ENCODE measurements at regions not wholly inside any gene's neighbourhood (a gene's known extent, or its start where the extent isn't known, plus 50 kb on each side); places are given as distances from the start of the nearest gene placed in this dataset.

DNA sequence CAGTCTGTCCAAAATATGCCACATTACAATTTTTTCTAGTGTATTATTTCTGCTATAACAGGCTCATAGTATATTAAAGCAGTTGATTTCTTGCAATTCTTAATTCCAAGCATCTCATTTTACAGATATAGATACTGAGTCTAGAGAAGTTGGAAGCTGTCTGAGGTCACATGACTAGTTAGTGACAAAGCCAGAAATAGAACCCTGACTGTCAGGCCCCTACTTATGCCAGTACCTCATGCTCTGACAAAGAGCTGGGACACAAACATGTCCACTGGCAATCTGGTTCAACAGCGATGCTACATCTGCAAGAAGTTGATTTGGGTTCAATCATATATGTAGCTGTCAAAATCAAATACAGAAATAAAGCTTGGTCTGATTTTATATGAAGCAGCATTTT is 750.4 kb upstream of the FAM98A start:
- ChIA-PET POLR2A (no interaction called here), CTCF (no interaction called here)
- Histone ChIP-seq H3K4me1 (ENCODE audit: control insufficient read depth, insufficient read depth, low read length) (no peaks in the 10 kb centered on the region), H3K27ac (ENCODE audit: extremely low read depth, low read depth, low read length) (no peak overlapping the region), H3K9me3 (ENCODE audit: control insufficient read depth, insufficient read depth, low read depth, low read length) (no peaks in the 10 kb centered on the region), H3K36me3 (ENCODE audit: control insufficient read depth in 2 of 2, insufficient read depth in 1 of 2, low read length in 2 of 2) (no peaks in the 10 kb centered on the region), H3K4me3 (ENCODE audit: low read depth, low read length) (no peak overlapping the region)
- TF ChIP-seq ZNF837 (tag by site-specific recombination; IDR thresholded peaks at IDR 0.05) (no peak), OSR2 (tag by site-specific recombination; IDR thresholded peaks at IDR 0.05) (no peak), ZNF610 (tag by site-specific recombination; IDR thresholded peaks at IDR 0.05; ENCODE audit: borderline replicate concordance) (no peak), ZNF707 (tag by site-specific recombination; IDR thresholded peaks at IDR 0.05) (no peak), ZNF174 (tag by site-specific recombination; IDR thresholded peaks at IDR 0.05) (no peak), ZNF629 (tag by site-specific recombination; IDR thresholded peaks at IDR 0.05) (no peak)

DNA sequence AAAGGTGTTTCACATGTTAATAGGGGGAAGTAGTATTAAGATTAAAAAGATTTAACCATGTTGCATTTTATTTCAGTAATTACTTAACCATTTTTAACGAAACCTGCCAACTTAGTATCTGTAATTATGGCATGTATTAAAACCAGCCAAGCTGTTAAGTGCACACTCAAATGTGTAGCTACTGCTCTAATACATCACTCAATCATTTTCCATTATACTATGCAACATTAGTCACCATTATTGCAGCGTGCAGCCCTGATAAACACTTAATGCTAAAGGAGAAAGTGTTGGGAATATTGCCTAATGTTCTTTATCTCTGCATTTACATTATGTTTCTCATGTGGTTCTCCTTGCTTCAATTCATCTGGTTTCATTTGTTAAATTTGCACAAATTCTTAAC is 745.9 kb upstream of the FAM98A start:
- Histone ChIP-seq H3K27ac (ENCODE audit: extremely low read depth, low read depth, low read length) (no peak overlapping the region), H3K9me3 (ENCODE audit: control insufficient read depth, insufficient read depth, low read depth, low read length) (no peaks in the 10 kb centered on the region), H3K4me1 (ENCODE audit: control insufficient read depth, insufficient read depth, low read length) (no peaks in the 10 kb centered on the region), H3K36me3 (ENCODE audit: control insufficient read depth in 2 of 2, insufficient read depth in 1 of 2, low read length in 2 of 2) (no peaks in the 10 kb centered on the region), H3K4me3 (ENCODE audit: low read depth, low read length) (no peak overlapping the region)
- TF ChIP-seq ZNF623 (tag by site-specific recombination; IDR thresholded peaks at IDR 0.05) (no peak), ZNF391 (tag by site-specific recombination; IDR thresholded peaks at IDR 0.05; ENCODE audit: borderline replicate concordance, low read depth) (no peak), ZFP41 (tag by site-specific recombination; IDR thresholded peaks at IDR 0.05; ENCODE audit: borderline replicate concordance) (no peak), KLF9 (tag by site-specific recombination; IDR thresholded peaks at IDR 0.05; ENCODE audit: low read depth) (no peak), ZNF600 (tag by site-specific recombination; IDR thresholded peaks at IDR 0.05) (no peak), ZNF211 (tag by site-specific recombination; IDR thresholded peaks at IDR 0.05; ENCODE audit: low read depth) (no peak), ZBTB8A (tag by site-specific recombination; IDR thresholded peaks at IDR 0.05) (no peak)
- TF ChIP-seq, protein P1, sequence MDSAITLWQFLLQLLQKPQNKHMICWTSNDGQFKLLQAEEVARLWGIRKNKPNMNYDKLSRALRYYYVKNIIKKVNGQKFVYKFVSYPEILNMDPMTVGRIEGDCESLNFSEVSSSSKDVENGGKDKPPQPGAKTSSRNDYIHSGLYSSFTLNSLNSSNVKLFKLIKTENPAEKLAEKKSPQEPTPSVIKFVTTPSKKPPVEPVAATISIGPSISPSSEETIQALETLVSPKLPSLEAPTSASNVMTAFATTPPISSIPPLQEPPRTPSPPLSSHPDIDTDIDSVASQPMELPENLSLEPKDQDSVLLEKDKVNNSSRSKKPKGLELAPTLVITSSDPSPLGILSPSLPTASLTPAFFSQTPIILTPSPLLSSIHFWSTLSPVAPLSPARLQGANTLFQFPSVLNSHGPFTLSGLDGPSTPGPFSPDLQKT (IDR thresholded peaks at IDR 0.05; ENCODE audit: borderline replicate concordance, low read depth, low read length) = no peak
- TF ChIP-seq, protein P2, sequence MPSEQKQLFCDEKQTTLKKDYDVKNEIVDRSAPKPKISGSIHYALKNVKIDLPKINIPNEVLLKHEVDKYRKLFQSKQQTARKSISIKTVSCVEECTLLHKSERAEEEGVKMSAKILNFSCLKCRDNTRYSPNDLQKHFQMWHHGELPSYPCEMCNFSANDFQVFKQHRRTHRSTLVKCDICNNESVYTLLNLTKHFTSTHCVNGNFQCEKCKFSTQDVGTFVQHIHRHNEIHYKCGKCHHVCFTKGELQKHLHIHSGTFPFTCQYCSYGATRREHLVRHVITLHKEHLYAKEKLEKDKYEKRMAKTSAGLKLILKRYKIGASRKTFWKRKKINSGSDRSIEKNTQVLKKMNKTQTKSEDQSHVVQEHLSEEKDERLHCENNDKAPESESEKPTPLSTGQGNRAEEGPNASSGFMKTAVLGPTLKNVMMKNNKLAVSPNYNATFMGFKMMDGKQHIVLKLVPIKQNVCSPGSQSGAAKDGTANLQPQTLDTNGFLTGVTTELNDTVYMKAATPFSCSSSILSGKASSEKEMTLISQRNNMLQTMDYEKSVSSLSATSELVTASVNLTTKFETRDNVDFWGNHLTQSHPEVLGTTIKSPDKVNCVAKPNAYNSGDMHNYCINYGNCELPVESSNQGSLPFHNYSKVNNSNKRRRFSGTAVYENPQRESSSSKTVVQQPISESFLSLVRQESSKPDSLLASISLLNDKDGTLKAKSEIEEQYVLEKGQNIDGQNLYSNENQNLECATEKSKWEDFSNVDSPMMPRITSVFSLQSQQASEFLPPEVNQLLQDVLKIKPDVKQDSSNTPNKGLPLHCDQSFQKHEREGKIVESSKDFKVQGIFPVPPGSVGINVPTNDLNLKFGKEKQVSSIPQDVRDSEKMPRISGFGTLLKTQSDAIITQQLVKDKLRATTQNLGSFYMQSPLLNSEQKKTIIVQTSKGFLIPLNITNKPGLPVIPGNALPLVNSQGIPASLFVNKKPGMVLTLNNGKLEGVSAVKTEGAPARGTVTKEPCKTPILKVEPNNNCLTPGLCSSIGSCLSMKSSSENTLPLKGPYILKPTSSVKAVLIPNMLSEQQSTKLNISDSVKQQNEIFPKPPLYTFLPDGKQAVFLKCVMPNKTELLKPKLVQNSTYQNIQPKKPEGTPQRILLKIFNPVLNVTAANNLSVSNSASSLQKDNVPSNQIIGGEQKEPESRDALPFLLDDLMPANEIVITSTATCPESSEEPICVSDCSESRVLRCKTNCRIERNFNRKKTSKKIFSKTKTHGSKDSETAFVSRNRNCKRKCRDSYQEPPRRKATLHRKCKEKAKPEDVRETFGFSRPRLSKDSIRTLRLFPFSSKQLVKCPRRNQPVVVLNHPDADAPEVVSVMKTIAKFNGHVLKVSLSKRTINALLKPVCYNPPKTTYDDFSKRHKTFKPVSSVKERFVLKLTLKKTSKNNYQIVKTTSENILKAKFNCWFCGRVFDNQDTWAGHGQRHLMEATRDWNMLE (tag by site-specific recombination; conservative IDR thresholded peaks at IDR 0.05; ENCODE audit: low read depth) = no peak
- TF ChIP-seq, protein P3, sequence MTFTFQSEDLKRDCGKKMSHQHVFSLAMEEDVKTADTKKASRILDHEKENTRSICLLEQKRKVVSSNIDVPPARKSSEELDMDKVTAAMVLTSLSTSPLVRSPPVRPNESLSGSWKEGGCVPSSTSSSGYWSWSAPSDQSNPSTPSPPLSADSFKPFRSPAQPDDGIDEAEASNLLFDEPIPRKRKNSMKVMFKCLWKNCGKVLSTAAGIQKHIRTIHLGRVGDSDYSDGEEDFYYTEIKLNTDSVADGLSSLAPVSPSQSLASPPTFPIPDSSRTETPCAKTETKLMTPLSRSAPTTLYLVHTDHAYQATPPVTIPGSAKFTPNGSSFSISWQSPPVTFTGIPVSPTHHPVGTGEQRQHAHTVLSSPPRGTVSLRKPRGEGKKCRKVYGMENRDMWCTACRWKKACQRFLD (tag by site-specific recombination; IDR thresholded peaks at IDR 0.05) = no peak
- CTCF ChIA-PET = no interaction called here
- POLR2A ChIA-PET = no interaction called here

DNA sequence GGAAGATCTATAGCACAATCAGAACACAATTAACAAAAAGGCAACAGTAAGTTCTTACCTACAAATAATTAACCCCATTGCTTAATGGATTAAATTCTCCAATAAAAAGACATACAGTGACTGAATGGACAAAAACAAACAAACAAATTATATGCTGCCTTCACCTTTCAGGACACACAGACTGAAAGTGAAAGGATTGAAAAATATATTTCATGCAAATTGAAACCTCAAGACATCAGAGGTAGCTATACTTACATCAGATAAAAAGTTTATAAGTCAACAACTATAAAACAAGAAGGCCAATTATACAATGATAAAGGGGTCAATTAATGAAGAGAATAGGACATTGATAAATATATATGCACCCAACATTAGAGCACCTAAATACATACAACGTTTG is 741.2 kb upstream of the FAM98A start:
- Histone ChIP-seq H3K9me3 (ENCODE audit: control insufficient read depth, insufficient read depth, low read depth, low read length) (no peaks in the 10 kb centered on the region), H3K4me3 (ENCODE audit: low read depth, low read length) (no peak overlapping the region), H3K4me1 (ENCODE audit: control insufficient read depth, insufficient read depth, low read length) (no peaks in the 10 kb centered on the region), H3K27ac (ENCODE audit: extremely low read depth, low read depth, low read length) (no peak overlapping the region), H3K36me3 (ENCODE audit: control insufficient read depth in 2 of 2, insufficient read depth in 1 of 2, low read length in 2 of 2) (no peaks in the 10 kb centered on the region)
- CTCF ChIA-PET = no interaction called here
- POLR2A ChIA-PET = no interaction called here
- TF ChIP-seq ZNF155 (tag by site-specific recombination; IDR thresholded peaks at IDR 0.05) (no peak), ZNF510 (tag by site-specific recombination; IDR thresholded peaks at IDR 0.05; ENCODE audit: insufficient replicate concordance) (no peak), ZFP37 (tag by site-specific recombination; IDR thresholded peaks at IDR 0.05) (no peak), ZNF473 (tag by site-specific recombination; IDR thresholded peaks at IDR 0.05) (no peak), ZNF404 (tag by site-specific recombination; IDR thresholded peaks at IDR 0.05) (no peak), ZNF37A (tag by site-specific recombination; IDR thresholded peaks at IDR 0.05) (no peak), ZNF114 (tag by site-specific recombination; IDR thresholded peaks at IDR 0.05) (no peak)
- TF ChIP-seq, protein P4, sequence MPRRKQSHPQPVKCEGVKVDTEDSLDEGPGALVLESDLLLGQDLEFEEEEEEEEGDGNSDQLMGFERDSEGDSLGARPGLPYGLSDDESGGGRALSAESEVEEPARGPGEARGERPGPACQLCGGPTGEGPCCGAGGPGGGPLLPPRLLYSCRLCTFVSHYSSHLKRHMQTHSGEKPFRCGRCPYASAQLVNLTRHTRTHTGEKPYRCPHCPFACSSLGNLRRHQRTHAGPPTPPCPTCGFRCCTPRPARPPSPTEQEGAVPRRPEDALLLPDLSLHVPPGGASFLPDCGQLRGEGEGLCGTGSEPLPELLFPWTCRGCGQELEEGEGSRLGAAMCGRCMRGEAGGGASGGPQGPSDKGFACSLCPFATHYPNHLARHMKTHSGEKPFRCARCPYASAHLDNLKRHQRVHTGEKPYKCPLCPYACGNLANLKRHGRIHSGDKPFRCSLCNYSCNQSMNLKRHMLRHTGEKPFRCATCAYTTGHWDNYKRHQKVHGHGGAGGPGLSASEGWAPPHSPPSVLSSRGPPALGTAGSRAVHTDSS (tag by site-specific recombination; IDR thresholded peaks at IDR 0.05) = no peak
- TF ChIP-seq, protein P1 (IDR thresholded peaks at IDR 0.05; ENCODE audit: borderline replicate concordance, low read depth, low read length) = no peak

Measured in HEK293 (cell line).